ENCODE measurements at regions not wholly inside any gene's neighbourhood (a gene's known extent, or its start where the extent isn't known, plus 50 kb on each side); places are given as distances from the start of the nearest gene placed in this dataset.
"Not testable (repeated sequence)": the region's sequence is repeated elsewhere in the genome, so short reads cannot be mapped to it uniquely, and the experiment has no call there.

DNA sequence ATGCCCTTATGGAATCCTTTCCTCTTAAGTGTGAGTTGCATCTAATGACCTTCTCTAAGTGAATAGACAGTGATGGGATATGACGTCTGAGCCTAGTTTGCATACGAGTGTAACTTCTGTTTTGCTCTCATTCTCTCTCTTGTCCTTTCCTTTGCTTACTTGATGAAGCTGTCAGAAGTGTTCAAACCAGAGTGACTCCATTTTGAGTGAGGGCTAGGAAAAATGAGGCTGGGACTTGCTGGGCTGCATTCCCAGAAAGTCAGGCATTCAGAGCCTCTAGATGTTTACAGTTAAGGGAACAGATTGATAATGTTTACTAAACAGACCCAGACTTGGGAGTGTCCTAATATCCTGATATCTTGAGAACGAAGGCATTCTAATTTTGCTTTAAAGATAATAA is 311.2 kb upstream of the SOX4 start:
- not testable (repeated sequence) for DNase-seq (ENCODE audit: low spot score)

DNA sequence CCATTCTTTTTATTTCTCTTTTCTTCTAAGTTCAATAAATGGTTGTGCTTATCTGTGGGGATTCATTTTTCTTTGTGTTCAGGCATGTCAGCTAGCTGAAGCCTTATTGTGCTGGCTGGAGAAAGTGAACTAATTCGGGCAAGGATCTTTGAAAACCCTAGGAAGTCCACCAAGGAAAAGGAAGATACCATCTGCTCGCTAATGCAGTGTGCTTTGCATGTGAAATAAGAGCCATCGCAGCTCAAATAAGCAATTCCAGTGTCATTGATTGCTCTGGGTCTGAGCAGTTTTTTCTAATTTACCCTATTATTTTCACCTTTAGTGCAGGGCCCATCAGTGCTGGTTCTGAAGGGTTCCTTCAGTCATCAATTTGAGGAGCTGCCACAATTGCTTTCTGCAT is 309.4 kb upstream of the SOX4 start:
- no peak for DNase-seq (ENCODE audit: low spot score)

DNA sequence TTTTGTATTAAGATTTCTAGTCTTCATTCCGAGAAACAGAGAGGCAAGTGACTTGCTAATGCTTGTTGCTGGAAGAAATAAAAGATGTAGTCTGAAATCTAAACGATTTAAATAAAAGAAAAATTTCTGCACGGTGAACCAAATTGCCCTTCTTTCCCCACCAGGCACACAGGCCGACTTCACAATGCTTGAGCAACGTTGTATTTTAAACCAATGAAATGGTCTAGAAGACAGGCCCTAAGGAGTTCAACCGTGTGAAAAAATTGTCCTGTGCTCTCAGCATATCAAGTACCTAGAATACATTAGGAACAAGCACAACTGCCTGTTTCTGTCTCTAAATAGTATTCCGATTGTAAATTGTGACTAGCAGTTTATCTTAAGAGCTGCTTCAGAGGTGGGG is 308.8 kb upstream of the SOX4 start:
- DNase-seq (ENCODE audit: low spot score) = no peak

DNA sequence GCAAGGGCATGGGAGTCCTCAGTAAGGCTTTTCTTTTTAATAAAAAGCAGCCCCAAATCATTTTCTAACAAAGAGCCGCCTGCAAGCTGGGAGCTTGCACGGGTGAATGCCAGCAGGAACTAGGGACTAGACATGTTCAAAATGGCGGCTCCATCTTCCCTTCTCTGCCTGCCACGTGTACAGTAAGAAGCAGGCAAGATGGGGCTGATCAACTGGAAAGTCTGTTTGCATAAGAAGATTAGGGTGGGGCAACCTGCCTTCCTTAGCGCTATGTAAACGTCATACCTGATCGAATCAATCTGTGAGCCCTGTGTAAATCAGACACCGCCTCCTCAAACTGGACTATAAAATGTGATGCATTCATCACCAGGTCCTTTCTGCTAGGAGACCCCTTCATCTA is 299.4 kb upstream of the SOX4 start:
- DNase-seq (ENCODE audit: low spot score) = no peak

- DNase-seq (ENCODE audit: low spot score) = peak; percentile 9
Observed at GRCh38 chr6:21295506-21296240, 297.9 kb upstream of the SOX4 start.

- no peak for DNase-seq (ENCODE audit: low spot score)
Observed at GRCh38 chr6:21297665-21298064, 295.9 kb upstream of the SOX4 start.

GRCh38 chr6:21299216-21299615 is 294.3 kb upstream of the SOX4 start:
- no peak for DNase-seq (ENCODE audit: low spot score)

- DNase-seq (ENCODE audit: low spot score) = no peak
Observed at GRCh38 chr6:21300439-21300838, 293.1 kb upstream of the SOX4 start.

DNA sequence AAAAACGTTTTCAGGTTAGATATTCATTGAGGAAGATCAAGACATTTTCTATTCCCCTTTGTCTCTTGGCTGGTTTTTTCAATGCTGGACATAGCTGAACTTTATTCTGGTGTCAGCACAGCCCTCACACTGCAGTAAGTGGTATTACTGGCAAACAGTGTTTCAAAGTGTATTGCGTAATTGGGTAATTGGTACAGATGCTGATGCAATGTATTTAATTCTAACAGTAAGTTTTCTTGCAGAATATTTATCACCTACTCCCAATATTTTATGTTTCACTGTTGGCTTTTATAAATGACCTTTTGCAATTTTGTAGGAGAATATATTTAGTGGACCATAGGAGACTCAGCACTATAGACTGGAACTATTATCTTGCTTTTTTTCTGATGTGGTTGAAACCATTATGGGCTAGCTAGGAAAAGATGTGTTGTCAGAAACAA is 287.6 kb upstream of the SOX4 start:
- no peak for DNase-seq (ENCODE audit: low spot score)

DNA sequence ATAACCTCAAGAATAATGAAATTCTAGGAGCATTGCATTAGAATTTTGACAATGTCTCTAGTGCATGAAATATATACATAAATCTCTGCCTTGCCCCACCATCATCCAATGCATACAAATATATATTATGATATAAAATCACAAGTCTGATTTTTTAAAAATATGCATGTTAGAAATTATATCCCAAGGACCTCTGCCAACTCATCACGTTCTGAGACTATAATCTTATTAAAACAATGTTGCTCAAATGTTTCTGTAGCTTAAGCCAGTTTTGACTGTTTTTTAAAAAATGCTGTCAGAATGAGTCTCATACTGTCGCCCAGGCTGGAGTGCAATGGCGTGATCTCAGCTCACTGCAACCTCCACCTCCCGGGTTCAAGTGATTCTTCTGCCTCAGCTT is 287.0 kb upstream of the SOX4 start:
- DNase-seq (ENCODE audit: low spot score) = no peak

- DNase-seq (ENCODE audit: low spot score) = no peak
Observed at GRCh38 chr6:21309807-21310221, 283.7 kb upstream of the SOX4 start.

- no peak for DNase-seq (ENCODE audit: low spot score)
Observed at GRCh38 chr6:21310568-21311140, 282.9 kb upstream of the SOX4 start.

DNA sequence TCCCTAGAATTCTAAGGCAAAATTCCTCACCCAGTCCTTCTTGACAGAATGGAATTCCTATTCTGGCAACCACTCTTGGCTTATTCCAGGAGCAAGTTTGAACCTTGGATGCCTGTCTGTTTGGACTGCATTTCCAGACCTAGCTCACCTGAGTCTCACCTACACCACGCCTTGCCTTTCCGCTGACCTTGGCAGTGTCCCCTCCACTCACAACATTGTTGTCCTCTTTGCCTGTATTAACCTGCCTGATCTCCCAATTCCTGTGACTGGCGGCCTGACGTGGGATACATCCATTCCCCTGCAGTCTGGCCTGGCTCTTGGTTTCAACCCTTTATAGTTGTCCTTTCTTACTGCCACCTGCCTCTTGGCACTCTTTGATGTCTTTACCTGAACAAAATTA is 281.4 kb upstream of the SOX4 start:
- DNase-seq (ENCODE audit: low spot score) = no peak

GRCh38 chr6:21317642-21318041 is 275.9 kb upstream of the SOX4 start:
- DNase-seq (ENCODE audit: low spot score) = no peak

DNA sequence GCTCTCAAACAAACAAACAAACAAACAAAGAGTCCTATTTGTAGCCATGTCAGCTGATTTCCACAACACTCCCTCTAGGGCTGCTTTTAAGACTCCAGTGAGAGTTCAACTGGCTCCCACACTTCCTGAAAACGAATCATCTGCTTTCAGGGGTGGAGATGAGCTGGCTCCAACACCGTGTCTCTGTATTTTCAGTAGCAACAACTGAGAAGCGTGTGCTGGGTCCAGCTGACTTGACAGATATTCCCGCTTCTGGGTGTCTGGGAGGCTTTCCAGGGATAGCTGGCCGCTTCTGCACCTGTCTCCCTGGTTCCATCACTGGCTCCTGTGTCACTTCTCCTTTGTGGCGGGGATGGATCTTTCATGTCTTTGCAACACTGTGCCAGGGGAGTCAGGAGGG is 272.5 kb upstream of the SOX4 start:
- DNase-seq (ENCODE audit: low spot score) = no peak

DNA sequence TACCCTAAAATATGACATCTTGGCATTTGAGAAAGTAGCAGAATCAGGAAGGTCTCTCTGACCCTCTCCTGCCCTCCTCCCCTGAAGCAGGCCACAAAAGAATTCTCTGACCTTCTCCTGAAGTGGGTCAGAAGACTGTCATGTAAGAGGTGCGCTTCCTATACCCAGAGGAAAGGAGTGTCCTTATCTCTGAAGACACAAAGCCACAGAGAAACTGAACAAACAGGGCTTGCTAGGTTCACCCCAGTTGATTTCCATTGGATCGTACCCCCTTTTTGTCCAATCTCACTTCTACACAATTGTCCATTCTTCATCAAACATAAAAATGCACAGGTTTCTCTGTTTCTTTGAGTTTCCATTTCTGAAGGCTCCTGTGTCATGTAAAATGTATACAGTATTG is 272.0 kb upstream of the SOX4 start:
- no peak for DNase-seq (ENCODE audit: low spot score)

DNA sequence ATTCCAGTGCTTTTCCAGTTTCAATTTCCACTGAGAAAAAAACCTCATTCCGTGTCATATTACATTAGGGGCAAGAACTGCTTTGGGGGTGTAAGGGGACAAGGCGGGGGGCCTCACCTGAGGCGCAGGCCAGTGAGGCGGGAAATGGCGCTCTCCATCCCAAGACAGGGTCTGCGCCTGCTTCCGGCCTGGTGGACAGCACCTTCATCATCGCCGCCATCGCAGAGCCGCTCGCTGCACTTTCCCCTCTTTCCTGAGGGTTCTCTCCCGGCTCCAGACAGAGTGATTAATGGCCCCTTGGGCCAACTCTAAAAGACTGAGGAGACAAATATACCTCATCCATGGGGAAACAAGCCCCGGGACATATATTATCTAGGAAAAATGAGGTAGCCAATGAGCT is 270.0 kb upstream of the SOX4 start:
- DNase-seq (ENCODE audit: low spot score) = no peak

GRCh38 chr6:21325201-21325856 is 268.2 kb upstream of the SOX4 start:
- no peak for DNase-seq (ENCODE audit: low spot score)

- no peak for DNase-seq (ENCODE audit: low spot score)
Observed at GRCh38 chr6:21327326-21328112, 266.0 kb upstream of the SOX4 start.

DNA sequence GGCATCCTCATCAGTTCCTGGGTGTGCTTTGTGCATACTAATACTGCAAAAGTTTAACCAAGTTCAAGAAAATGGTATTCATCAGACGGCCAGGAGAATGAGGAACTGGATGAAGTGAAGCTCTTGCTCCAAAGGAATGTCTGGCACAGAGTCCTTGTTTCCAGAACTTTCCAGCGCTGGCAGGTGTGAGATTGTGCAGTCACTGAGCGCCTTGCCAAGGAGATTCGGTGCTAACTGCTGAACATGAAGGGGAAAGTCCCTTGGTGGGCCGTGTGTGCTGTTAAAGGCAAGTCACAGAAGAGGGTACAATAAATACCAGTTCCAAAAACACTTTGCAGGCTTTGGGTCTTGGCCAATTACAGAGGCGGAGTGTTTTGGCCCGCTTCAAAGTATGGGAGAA is 262.3 kb upstream of the SOX4 start:
- peak; percentile 39 for DNase-seq (ENCODE audit: low spot score)

- no peak for DNase-seq (ENCODE audit: low spot score)
Observed at GRCh38 chr6:21332077-21332476, 261.5 kb upstream of the SOX4 start.

DNA sequence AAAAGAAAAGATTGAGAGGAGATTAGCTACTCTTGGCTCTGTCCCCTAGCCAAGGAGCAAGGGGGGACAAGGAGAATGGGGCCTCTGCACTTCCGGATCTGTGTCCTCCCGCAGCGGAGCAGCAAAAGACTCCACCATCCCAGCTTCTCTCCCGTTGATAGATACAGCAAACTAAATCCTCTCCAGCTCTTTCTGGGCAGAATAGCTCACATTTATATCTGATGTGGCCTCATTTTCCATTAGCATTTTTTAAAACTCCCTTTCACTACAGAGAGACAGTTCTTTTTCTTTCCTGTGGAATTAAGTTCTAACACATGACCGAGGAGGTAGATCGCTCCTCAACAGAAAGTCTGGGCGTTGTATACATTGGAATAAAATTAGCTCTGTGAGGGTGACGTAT is 260.9 kb upstream of the SOX4 start:
- no peak for DNase-seq (ENCODE audit: low spot score)
